ENCODE measurements at regions not wholly inside any gene's neighbourhood (a gene's known extent, or its start where the extent isn't known, plus 50 kb on each side); places are given as distances from the start of the nearest gene placed in this dataset.

GRCh38 chr2:116042530-116042929 lies 1600.1 kb downstream of the DPP10 start:
- Histone ChIP-seq H3K4me3 (no peak overlapping the region), H3K4me1 (no peaks in the 10 kb centered on the region), H3K27ac (no peak overlapping the region), H3K27me3 (no peaks in the 10 kb centered on the region), H3K36me3 (no peaks in the 10 kb centered on the region), H3K9me3 (no peaks in the 10 kb centered on the region)
- no peak for DNase-seq
- TF ChIP-seq POLR2A (IDR thresholded peaks at IDR 0.05) = no peak
- TF ChIP-seq CTCF (IDR thresholded peaks at IDR 0.05) = no peak

DNA sequence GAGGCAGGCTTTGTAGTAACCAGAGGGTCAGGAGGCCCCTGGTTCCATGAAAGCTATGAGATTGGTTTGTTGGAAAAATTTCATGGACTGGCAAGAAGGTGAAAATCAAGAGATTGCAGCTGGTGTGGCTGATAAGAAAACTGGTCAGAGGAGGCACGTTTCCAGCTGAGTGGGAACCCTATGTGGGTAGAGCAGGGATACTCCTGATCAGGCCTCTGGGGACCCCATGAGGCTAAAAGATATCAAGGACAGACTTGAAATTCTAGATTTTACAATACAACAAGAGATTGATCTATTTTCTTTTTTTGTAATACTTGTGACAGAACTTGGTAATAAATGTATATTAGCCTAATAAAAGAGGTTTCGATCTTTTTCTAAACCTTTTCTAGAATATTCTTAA lies 1615.1 kb downstream of the DPP10 start:
- no peak for TF ChIP-seq CTCF (IDR thresholded peaks at IDR 0.05)
- TF ChIP-seq POLR2A (IDR thresholded peaks at IDR 0.05) = no peak
- Histone ChIP-seq H3K27ac (no peak overlapping the region), H3K4me3 (no peak overlapping the region), H3K36me3 (no peaks in the 10 kb centered on the region), H3K27me3 (no peaks in the 10 kb centered on the region), H3K4me1 (no peaks in the 10 kb centered on the region), H3K9me3 (no peaks in the 10 kb centered on the region)
- no peak for DNase-seq

- H3K27ac ChIP-seq = no peak overlapping the region
- no peak for DNase-seq
Observed at GRCh38 chr2:116061023-116061422, 1618.6 kb downstream of the DPP10 start.

DNA sequence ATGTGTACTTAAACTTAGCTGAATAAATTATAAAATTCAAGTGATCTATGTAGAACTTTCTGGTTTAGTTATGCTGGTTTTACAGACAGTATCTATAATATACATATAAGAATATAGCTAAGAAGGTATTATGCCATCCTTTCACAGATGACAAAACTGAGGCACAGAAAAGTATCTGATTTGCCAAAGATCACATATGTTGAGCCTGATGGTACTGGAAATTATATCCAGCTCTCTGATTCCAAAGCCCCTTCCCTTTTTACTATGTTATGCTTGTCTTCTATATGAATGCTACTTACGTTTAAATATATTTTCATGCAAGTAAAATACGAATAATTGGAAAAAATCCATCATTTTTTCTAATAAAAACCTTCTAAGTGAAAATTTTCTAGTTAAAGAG lies 1631.3 kb downstream of the DPP10 start:
- no peak for DNase-seq
- H3K36me3 ChIP-seq = no peaks in the 10 kb centered on the region
- no peak overlapping the region for H3K4me3 ChIP-seq
- TF ChIP-seq POLR2A (IDR thresholded peaks at IDR 0.05) = no peak
- no peak for TF ChIP-seq CTCF (IDR thresholded peaks at IDR 0.05)
- H3K9me3 ChIP-seq = no peaks in the 10 kb centered on the region
- no peak overlapping the region for H3K27ac ChIP-seq
- no peaks in the 10 kb centered on the region for H3K27me3 ChIP-seq
- no peaks in the 10 kb centered on the region for H3K4me1 ChIP-seq

More at GRCh38 chr2:116061023-116061422, 1618.6 kb downstream of the DPP10 start:
- Histone ChIP-seq H3K9me3 (no peaks in the 10 kb centered on the region), H3K4me1 (no peaks in the 10 kb centered on the region), H3K27me3 (no peaks in the 10 kb centered on the region), H3K4me3 (no peak overlapping the region), H3K36me3 (no peaks in the 10 kb centered on the region)
- TF ChIP-seq CTCF (IDR thresholded peaks at IDR 0.05) (no peak), POLR2A (IDR thresholded peaks at IDR 0.05) (no peak)

- no peak overlapping the region for H3K4me3 ChIP-seq
- no peaks in the 10 kb centered on the region for H3K4me1 ChIP-seq
- no peaks in the 10 kb centered on the region for H3K27me3 ChIP-seq
- no peak overlapping the region for H3K27ac ChIP-seq
- no peaks in the 10 kb centered on the region for H3K9me3 ChIP-seq
- no peak for TF ChIP-seq CTCF (IDR thresholded peaks at IDR 0.05)
- TF ChIP-seq POLR2A (IDR thresholded peaks at IDR 0.05) = no peak
- H3K36me3 ChIP-seq = no peaks in the 10 kb centered on the region
- DNase-seq = no peak
Observed at GRCh38 chr2:116074161-116074560, 1631.7 kb downstream of the DPP10 start.

- Histone ChIP-seq H3K27me3 (no peaks in the 10 kb centered on the region), H3K9me3 (peaks cover 0 to 3% (median 0%) of the 10 kb centered on the region in 4 donors), H3K4me1 (no peaks in the 10 kb centered on the region), H3K27ac (no peak overlapping the region), H3K4me3 (no peak overlapping the region), H3K36me3 (no peaks in the 10 kb centered on the region)
- no peak for DNase-seq
- TF ChIP-seq POLR2A (IDR thresholded peaks at IDR 0.05) (no peak), CTCF (IDR thresholded peaks at IDR 0.05) (no peak)
Observed at GRCh38 chr2:116088236-116088635, 1645.8 kb downstream of the DPP10 start.
